NB4 (cell line): ENCODE measurements at regions not wholly inside any gene's neighbourhood (a gene's known extent, or its start where the extent isn't known, plus 50 kb on each side); places are given as distances from the start of the nearest gene placed in this dataset.
"Not testable (repeated sequence)": the region's sequence is repeated elsewhere in the genome, so short reads cannot be mapped to it uniquely, and the experiment has no call there.

ENCODE experiments used
- DNase-seq: peaks from one replicate; pipeline ENCODE4 v3.0.0; 2010; ENCODE audit warnings: low read depth
- H3K4me3 ChIP-seq: one replicate; pipeline ENCODE4 v1.5.1; 2011; ENCODE audit warnings: mild to moderate bottlenecking, low read depth, low read length, moderate library complexity
- CTCF ChIP-seq: IDR thresholded peaks from one replicate; pipeline ENCODE4 v1.5.1; 2012; ENCODE audit warnings: low read depth, low read length
- MAX ChIP-seq: IDR thresholded peaks from 2 replicates; pipeline ENCODE4 v1.6.1; 2011; ENCODE audit warnings: low read depth, low read length
- MYC ChIP-seq: IDR thresholded peaks from 2 replicates; pipeline ENCODE4 v1.6.1; 2011; ENCODE audit warnings: low read depth, low read length
- POLR2A ChIP-seq: IDR thresholded peaks from 2 replicates; pipeline ENCODE4 v1.6.1; 2011; ENCODE audit warnings: mild to moderate bottlenecking; ENCODE audit not compliant: insufficient read length; ENCODE audit errors: extremely low read depth

GRCh38 chr2:201946746-201947145 lies 86.9 kb upstream of the FZD7 start:
- DNase-seq, H3K4me3 ChIP-seq: not testable (repeated sequence)

- TF ChIP-seq MAX (no peak), CTCF (no peak), POLR2A (no peak), MYC (no peak)
- DNase-seq, result no peak
These were observed 86.4 kb upstream of the FZD7 start for GRCh38 chr2:201947287-201947686.

GRCh38 chr2:201949181-201949926 lies 84.3 kb upstream of the FZD7 start:
- no peak overlapping the region for H3K4me3 ChIP-seq
- no peak for DNase-seq
- TF ChIP-seq POLR2A (no peak), MYC (no peak), CTCF (no peak), MAX (no peak)

More at GRCh38 chr2:201947287-201947686, 86.4 kb upstream of the FZD7 start:
- no peak overlapping the region for H3K4me3 ChIP-seq

GRCh38 chr2:201949927-201950246 lies 83.8 kb upstream of the FZD7 start:
- no peak overlapping the region for H3K4me3 ChIP-seq
- DNase-seq, result no peak
- TF ChIP-seq MYC (no peak), POLR2A (no peak), MAX (no peak), CTCF (no peak)

- no peak for TF ChIP-seq CTCF
- no peak for TF ChIP-seq MAX
- no peak for TF ChIP-seq POLR2A
- no peak for TF ChIP-seq MYC
- DNase-seq, result no peak
- H3K4me3 ChIP-seq, result no peak overlapping the region
These were observed 83.0 kb upstream of the FZD7 start for GRCh38 chr2:201950606-201951005.

GRCh38 chr2:201952187-201952586 lies 81.5 kb upstream of the FZD7 start:
- no peak for DNase-seq
- H3K4me3 ChIP-seq, result no peak overlapping the region
- TF ChIP-seq POLR2A (no peak), MYC (no peak), MAX (no peak)

- H3K4me3 ChIP-seq, result no peak overlapping the region
- TF ChIP-seq MYC, result no peak
- TF ChIP-seq POLR2A, result no peak
- TF ChIP-seq CTCF, result no peak
- no peak for TF ChIP-seq MAX
- no peak for DNase-seq
These were observed 80.3 kb upstream of the FZD7 start for GRCh38 chr2:201953396-201953795.
